GM21526 (cell line): ENCODE measurements at regions not wholly inside any gene's neighbourhood (a gene's known extent, or its start where the extent isn't known, plus 50 kb on each side); places are given as distances from the start of the nearest gene placed in this dataset.
A peak's percentile ranks its signal among the peaks of the same experiment; 100 is the strongest.
"Not testable (repeated sequence)": the region's sequence is repeated elsewhere in the genome, so short reads cannot be mapped to it uniquely, and the experiment has no call there.

Experiments
- ATAC-seq: cut with Tn5 transposase; IDR thresholded peaks from one replicate; pipeline ENCODE4 v1.9.1; 2021; ENCODE audit warnings: moderate library complexity; ENCODE audit not compliant: unreplicated experiment, low FRiP score

- ATAC-seq, result no peak
These were observed 222.8 kb upstream of the OBI1 start for GRCh38 chr13:78881751-78882150.

DNA sequence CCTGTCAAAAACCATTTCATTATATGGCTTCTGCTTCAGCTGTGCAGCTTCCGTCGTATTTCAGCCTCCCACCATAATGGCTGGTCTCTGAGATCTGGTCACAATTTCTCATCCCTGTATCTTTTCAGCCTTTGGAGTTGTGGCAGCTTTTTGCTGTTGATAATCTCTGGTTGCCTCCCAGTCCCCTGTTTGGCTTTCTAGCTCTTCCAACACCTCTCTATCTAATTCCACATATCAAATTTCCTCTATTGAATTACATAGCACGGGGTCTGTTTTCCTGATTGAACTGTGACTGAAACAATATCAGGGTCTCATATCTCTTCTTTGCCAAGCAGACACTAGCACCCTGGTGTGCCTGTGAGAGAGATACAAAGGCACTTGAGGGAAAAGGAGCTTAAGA, 222.1 kb upstream of the OBI1 start:
- ATAC-seq, result no peak

GRCh38 chr13:78876915-78877549, 218.1 kb upstream of the OBI1 start:
- ATAC-seq, result no peak

GRCh38 chr13:78875792-78876580, 217.0 kb upstream of the OBI1 start:
- ATAC-seq, result peak; percentile 74

- ATAC-seq, result no peak
These were observed 210.0 kb upstream of the OBI1 start for GRCh38 chr13:78868991-78869390.

DNA sequence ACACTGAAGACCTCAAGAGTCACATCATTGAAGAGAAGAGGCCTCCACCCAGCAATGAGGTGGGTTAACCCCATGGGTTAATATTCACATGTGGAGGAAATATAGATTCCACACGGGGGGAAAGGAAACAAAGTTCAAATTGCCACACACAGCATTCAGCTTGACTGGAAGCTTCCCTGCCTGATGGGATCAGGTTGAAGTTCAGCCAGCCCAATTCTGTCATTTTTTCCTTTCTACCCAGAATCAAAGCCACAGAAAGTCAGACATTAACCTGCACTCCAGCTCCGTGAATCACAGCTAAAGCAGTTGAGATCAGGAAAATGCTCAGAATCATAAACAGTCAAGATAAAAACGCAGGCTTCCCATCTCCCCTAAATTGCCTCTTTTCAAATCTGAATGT, 208.7 kb upstream of the OBI1 start:
- ATAC-seq, result no peak

GRCh38 chr13:78866076-78866475, 207.1 kb upstream of the OBI1 start:
- ATAC-seq, result not testable (repeated sequence)

GRCh38 chr13:78862446-78862845, 203.5 kb upstream of the OBI1 start:
- ATAC-seq, result no peak

GRCh38 chr13:78852709-78853108, 193.8 kb upstream of the OBI1 start:
- ATAC-seq, result no peak

DNA sequence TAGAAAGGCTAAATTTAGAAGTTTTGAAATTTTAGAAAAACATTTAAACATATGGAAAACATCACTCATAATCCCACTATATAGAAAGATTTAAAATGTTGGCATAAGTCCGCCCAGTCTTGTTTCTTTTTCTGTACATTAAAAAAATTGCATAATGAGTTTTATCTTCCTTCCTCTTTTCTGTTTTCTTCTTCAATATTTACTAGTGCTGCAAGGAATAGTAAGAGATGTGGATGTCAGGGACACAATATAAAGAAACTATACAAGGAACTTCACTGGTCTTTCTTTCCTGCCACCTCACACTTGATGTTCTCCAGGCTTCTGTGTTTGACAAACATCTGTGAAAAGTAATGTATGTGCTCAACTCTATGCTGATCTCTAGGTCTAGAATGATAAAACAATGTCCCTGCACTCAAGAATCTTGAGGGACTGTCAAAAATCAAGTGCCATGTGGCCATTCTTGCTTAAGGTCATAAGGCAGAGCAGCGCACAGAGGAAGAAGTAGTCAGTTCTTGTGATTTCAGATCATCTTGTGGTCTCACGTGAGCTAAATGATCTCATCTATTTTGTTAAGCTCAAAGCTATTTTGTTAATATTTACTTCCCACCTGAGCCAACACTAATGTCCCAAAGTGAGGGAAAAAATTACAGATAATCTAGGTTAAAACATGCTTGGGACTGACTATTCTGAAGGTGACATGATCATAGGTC, 186.9 kb upstream of the OBI1 start:
- no peak for ATAC-seq

DNA sequence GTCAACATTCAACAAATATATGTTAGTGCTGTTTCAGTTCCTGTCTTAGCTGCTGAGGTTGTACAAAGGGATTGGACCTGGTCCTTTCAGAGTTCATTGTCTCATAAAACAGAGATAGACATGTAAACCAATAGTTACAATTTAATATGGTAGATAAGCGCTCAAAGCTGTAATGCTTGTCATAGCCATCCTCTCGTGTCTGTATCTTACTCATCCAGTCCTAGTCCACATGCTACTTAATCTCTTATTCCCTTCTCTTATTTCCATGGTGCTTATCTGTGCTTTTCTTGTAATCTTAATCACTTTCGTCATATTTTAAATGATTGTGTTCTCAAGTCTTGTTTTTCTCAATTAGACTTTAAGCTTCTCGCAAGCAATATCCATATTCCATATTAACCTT, 185.2 kb upstream of the OBI1 start:
- no peak for ATAC-seq

DNA sequence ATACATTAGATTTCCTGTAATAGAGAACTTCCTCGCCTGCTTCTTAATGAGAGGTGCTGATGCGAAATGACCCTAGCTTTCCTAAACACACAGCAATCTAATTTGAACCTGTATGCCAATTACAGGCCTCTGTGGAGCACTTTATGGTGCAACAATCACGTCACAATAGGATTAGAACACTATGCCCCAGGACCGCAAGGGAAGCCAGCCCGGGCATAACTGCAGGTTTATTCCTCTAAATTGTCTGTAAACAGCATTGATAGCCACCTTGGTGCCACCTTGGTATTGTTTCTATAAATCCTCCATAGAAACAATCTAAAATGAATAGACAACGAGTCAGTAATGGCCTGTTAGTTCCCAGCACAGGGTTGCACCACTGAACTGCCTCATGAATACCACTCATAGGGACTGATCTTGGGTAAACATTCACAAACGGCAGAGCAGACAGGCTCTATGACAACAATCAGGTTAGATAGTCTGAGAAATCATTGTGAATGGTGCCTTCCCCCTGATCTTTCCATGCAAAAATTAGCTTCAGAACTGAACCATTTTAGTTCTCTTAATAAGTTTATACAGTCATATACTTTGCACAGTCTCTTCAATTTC, 182.5 kb upstream of the OBI1 start:
- no peak for ATAC-seq

DNA sequence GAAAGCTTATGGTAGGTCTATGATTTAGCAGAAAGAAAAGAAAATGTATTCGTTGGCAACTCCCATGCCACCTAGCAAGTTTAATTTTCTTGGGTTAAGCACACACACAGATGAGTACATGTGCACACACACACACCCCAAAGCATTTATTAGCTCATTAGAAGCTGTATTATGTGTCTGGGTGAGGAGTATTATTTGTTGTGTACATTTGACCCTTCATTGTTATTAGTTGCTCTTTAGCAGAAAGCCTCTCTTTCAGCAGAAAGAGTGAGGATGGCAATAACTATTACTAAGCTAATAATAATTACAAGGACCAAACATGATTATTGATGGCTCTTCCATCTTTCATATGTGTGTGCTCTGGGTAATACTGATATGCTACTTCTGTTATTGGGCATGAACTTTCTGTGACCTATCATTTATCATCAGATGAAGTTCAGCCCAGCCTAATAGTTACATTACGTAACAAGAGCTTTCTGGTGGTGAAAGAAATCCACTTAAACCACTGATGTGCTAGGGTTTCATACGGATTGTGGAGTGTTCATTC, 177.4 kb upstream of the OBI1 start:
- no peak for ATAC-seq

DNA sequence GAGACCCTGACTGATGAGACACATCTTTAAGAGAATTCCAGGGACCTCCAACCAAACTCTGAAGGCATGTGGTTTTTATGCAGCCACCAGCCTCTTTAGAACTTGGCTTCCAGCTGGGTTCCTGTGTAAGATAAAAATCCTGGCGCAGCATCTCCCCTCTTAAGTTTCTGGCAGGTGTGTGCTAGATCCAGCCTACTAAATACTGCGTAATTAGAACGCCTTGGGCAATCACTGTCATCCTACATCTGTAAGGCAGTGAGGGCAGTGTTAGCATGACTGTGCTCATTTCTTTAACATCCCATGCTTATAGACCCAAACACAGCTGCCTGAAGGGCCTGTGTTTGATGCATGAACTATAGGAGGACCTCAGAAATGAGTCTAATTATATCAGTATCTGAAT, 173.5 kb upstream of the OBI1 start:
- no peak for ATAC-seq

- no peak for ATAC-seq
These were observed 171.6 kb upstream of the OBI1 start for GRCh38 chr13:78830508-78830907.

GRCh38 chr13:78829821-78830220, 170.9 kb upstream of the OBI1 start:
- no peak for ATAC-seq

- no peak for ATAC-seq
These were observed 168.5 kb upstream of the OBI1 start for GRCh38 chr13:78827471-78827870.

DNA sequence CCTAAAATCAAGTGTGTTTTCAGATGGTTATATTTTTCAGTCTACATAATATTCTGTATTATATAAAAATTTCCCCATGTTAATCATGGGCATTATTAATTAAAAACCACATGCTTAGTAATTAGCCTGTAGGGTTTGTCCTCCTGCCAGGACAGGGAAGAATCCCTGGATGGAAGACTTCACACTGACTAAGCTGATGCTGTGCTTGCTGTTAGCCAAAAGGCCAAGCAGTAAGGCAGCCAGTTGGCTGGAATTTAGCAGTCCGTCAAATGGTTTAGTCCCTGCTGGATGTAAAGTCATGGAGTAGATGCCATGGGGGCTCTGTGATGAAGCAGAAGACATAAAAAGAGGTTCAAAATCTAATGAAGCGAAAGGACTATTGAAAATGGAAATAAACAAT, 168.0 kb upstream of the OBI1 start:
- ATAC-seq, result no peak

DNA sequence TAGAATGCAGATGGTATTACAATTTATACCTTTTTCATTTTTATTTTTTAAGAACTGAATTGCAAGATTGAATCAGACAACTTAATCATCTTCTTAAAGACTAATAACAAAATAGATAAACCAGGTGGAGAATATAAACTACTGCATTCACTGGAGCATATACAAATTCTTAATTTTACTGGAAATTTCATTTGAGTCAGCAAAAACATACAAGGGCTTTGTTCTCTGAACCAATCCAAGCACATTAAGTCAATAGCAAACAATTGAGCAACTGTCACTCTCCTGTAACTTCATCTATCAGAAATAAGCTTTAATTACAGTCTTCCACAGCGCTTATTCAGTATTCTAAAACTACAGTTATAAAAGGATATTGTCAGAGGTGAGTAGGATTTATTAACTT, 167.4 kb upstream of the OBI1 start:
- no peak for ATAC-seq

GRCh38 chr13:78820541-78820940, 161.6 kb upstream of the OBI1 start:
- no peak for ATAC-seq

DNA sequence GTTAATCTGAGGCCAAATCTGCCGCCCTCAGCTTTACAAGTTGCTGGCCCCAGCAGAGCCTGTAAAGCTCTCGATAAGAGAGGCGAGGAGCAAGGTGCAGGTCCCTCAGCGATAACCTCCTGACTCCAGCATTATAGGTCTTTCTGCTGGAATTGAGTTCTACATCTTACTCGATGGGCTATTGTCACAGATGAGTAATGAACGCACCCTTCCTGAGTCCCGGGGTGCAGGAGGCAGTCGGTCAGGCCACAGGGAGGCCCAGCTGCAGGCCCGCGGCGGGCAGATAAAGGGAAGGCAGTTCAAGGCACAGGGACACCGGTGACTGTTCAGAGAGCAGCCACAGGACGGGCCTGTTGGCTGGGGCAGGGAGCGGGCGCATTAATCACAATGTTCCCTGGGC, 157.6 kb upstream of the OBI1 start:
- no peak for ATAC-seq
